Panc1 (cell line): ENCODE measurements at regions not wholly inside any gene's neighbourhood (a gene's known extent, or its start where the extent isn't known, plus 50 kb on each side); places are given as distances from the start of the nearest gene placed in this dataset.

Source experiments
- CTCF ChIP-seq: fragments of 450-650 bp; IDR thresholded peaks from 2 replicates; pipeline ENCODE4 v1.5.1; 2017; ENCODE audit warnings: mild to moderate bottlenecking
- POLR2AphosphoS5 ChIP-seq: IDR thresholded peaks from 2 replicates; pipeline ENCODE4 v1.6.1; 2012; ENCODE audit warnings: mild to moderate bottlenecking, low read depth, low read length, moderate library complexity
- REST ChIP-seq, 2 experiments: IDR thresholded peaks; 2 replicates each; pipeline ENCODE4 v1.6.1; 2011 to 2012; ENCODE audit warnings: low read depth in 2 of 2, control low read depth in 1 of 2, low read length in 1 of 2, mild to moderate bottlenecking in 1 of 2, moderate library complexity in 1 of 2; ENCODE audit not compliant: insufficient read depth in 1 of 2
- SIN3A ChIP-seq: IDR thresholded peaks from 2 replicates; pipeline ENCODE4 v1.6.1; 2012; ENCODE audit warnings: low read depth, mild to moderate bottlenecking, low read length, moderate library complexity, borderline replicate concordance; ENCODE audit not compliant: insufficient read depth
- TCF7L2 ChIP-seq: IDR thresholded peaks from 2 replicates; pipeline ENCODE4 v1.6.1; 2011; ENCODE audit warnings: mild to moderate bottlenecking, low read depth, low read length, inconsistent platforms

- TF ChIP-seq SIN3A (no peak), CTCF (no peak), REST (IDR thresholded peaks at IDR 0.05; ENCODE audit: insufficient read depth in 1 of 2, low read depth in 2 of 2, low read length in 1 of 2) (no peak), TCF7L2 (no peak), POLR2AphosphoS5 (no peak)
Measured at GRCh38 chrX:124606724-124607123, 260.4 kb downstream of the SH2D1A start.
